NCI-H146 (cell line): ENCODE measurements at regions not wholly inside any gene's neighbourhood (a gene's known extent, or its start where the extent isn't known, plus 50 kb on each side); places are given as distances from the start of the nearest gene placed in this dataset.
A peak's percentile ranks its signal among the peaks of the same experiment; 100 is the strongest.
"Not testable (repeated sequence)": the region's sequence is repeated elsewhere in the genome, so short reads cannot be mapped to it uniquely, and the experiment has no call there.

Source experiments
- DNase-seq: peaks from one replicate; lab custom pipeline; 2025; lab: John Stamatoyannopoulos, UW

- DNase-seq, result no peak
Observed at GRCh38 chr1:178607718-178608408, 95.0 kb downstream of the TEX35 start.

GRCh38 chr1:178609015-178609414, 96.1 kb downstream of the TEX35 start:
- no peak for DNase-seq

GRCh38 chr1:178610690-178611410, 97.9 kb downstream of the TEX35 start:
- DNase-seq, result not testable (repeated sequence)

- no peak for DNase-seq
Observed at GRCh38 chr1:178612261-178612660, 99.4 kb downstream of the TEX35 start.

GRCh38 chr1:178613271-178613945, 100.5 kb downstream of the TEX35 start:
- no peak for DNase-seq

- no peak for DNase-seq
Observed at GRCh38 chr1:178614286-178614685, 101.4 kb downstream of the TEX35 start.

- DNase-seq, result peak; percentile 16
Observed at GRCh38 chr1:178619042-178619927, 105.8 kb upstream of the RALGPS2 start.

- no peak for DNase-seq
Observed at GRCh38 chr1:178620584-178621475, 104.2 kb upstream of the RALGPS2 start.

GRCh38 chr1:178621822-178622221, 103.2 kb upstream of the RALGPS2 start:
- DNase-seq, result no peak

- DNase-seq, result no peak
Observed at GRCh38 chr1:178625695-178626094, 99.3 kb upstream of the RALGPS2 start.

- DNase-seq, result no peak
Observed at GRCh38 chr1:178627037-178627436, 98.0 kb upstream of the RALGPS2 start.

GRCh38 chr1:178628637-178629251, 96.3 kb upstream of the RALGPS2 start:
- no peak for DNase-seq

GRCh38 chr1:178629252-178630154, 95.5 kb upstream of the RALGPS2 start:
- no peak for DNase-seq

GRCh38 chr1:178630417-178630816, 94.6 kb upstream of the RALGPS2 start:
- DNase-seq, result no peak

- DNase-seq, result no peak
Observed at GRCh38 chr1:178632653-178633052, 92.4 kb upstream of the RALGPS2 start.

- DNase-seq, result no peak
Observed at GRCh38 chr1:178633056-178633455, 92.0 kb upstream of the RALGPS2 start.

GRCh38 chr1:178634445-178634844, 90.6 kb upstream of the RALGPS2 start:
- DNase-seq, result no peak

- DNase-seq, result no peak
Observed at GRCh38 chr1:178637841-178638240, 87.2 kb upstream of the RALGPS2 start.

- DNase-seq, result no peak
Observed at GRCh38 chr1:178639326-178639725, 85.7 kb upstream of the RALGPS2 start.
